VCaP (cell line): ENCODE measurements at regions not wholly inside any gene's neighbourhood (a gene's known extent, or its start where the extent isn't known, plus 50 kb on each side); places are given as distances from the start of the nearest gene placed in this dataset.

Source experiments
- H3K27ac ChIP-seq: fragments of 450-650 bp; 2 replicates; pipeline ENCODE4 v1.5.1; 2017
- TF ChIP-seq, protein P1 (sequence below): fragments of 450-650 bp; conservative IDR thresholded peaks from 2 replicates; pipeline ENCODE4 v1.5.1; 2017; ENCODE audit warnings: mild to moderate bottlenecking, moderate library complexity

DNA sequence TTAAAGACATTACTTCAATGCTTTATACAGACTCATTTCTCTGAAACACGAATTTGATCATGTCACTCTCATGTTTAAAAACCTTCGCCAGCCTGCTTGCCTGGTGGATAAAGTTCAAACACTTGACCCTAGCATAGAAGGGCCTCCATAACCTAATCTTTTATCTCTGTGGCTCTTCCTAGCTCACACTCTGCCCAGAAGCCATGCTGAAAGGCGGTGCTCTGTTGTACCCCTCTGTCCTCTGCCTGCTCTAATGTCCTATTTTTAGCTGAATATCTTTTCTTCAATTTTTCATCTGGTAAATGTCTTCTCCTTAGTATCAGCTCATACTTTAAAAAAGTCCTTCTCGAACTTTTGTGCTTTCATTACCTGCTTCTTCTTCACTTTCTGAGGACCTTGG lies 302.6 kb upstream of the BOD1L1 start:
- TF ChIP-seq, protein P1, sequence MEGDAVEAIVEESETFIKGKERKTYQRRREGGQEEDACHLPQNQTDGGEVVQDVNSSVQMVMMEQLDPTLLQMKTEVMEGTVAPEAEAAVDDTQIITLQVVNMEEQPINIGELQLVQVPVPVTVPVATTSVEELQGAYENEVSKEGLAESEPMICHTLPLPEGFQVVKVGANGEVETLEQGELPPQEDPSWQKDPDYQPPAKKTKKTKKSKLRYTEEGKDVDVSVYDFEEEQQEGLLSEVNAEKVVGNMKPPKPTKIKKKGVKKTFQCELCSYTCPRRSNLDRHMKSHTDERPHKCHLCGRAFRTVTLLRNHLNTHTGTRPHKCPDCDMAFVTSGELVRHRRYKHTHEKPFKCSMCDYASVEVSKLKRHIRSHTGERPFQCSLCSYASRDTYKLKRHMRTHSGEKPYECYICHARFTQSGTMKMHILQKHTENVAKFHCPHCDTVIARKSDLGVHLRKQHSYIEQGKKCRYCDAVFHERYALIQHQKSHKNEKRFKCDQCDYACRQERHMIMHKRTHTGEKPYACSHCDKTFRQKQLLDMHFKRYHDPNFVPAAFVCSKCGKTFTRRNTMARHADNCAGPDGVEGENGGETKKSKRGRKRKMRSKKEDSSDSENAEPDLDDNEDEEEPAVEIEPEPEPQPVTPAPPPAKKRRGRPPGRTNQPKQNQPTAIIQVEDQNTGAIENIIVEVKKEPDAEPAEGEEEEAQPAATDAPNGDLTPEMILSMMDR: no peak
- H3K27ac ChIP-seq: no peak overlapping the region

DNA sequence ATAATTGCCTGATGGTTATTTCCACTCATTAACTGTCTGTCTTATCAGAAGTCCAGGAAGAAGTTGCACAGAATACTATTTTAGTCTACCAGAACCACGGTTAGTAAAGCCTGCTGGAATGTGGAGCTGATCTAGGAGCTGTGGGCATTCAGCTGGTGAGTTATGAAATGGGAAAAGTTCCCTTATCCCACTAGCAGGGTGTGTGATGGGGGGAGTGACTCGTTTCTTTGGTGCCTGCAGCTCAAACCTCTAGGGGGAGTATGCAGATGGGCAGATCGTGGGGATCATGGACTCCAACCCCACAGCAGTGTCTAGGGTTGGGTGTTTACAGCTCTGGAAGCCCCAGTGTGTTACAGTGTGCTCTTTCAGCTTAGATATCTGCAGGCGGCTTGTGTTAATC lies 305.7 kb upstream of the BOD1L1 start:
- no peak overlapping the region for H3K27ac ChIP-seq
- TF ChIP-seq, protein P1: no peak

DNA sequence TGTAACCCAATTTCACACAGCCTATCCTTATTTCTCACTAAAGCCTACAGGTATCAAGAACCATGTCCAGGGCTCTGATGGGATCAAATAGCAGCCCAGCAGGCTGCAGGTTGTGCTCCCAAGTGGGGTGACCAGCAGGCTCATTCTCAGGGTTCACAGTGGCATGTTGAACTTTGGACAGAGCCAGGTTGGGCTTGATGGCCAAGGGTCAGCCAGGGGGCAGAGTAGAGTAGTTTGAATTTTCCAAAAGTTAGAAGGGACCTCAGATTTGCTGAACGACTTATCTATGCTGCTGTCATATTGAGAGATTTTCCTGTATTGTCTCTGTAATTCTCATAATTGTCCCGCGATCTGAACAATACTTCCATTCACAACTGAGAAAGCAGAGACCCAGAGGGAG lies 310.8 kb upstream of the BOD1L1 start:
- TF ChIP-seq, protein P1: no peak
- no peak overlapping the region for H3K27ac ChIP-seq

DNA sequence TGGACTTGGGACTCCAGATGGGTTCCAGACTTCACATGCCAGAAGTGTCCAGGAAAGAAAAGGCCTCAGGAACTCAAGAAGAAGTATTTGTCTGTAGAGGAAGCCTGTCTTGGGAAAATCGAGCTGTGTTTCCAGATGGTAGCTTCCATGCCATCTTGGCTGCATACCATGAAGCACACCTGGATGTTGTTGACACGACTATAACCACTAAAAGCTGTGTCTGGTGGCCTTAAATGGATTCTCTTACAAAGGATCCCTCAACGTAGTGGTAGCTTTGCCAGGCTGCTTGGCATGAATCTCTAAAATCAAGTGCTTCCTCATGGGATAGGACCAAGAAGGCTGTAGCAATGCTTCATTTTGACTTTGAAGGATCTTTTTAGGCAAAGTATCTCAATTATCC lies 313.4 kb upstream of the BOD1L1 start:
- no peak overlapping the region for H3K27ac ChIP-seq
- TF ChIP-seq, protein P1: no peak

DNA sequence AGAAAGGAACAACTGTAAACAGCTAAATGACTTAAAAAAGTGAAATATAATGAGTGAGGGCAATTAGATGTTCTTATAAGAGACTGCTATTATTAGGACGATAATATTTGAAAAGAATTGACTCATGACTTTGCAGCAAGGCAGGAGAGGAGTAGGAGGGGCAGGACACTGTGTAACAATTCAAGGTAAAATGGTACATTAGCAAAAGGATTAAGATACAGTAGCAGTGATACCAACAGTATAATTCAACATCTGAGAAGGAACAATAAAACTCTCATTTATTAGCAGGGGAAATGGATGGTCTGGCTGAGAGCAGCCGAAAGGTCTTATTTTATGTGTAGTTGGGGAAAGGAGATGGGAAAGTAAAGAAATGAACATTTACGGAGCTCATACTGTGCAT lies 315.5 kb upstream of the BOD1L1 start:
- TF ChIP-seq, protein P1: no peak
- H3K27ac ChIP-seq: no peak overlapping the region

DNA sequence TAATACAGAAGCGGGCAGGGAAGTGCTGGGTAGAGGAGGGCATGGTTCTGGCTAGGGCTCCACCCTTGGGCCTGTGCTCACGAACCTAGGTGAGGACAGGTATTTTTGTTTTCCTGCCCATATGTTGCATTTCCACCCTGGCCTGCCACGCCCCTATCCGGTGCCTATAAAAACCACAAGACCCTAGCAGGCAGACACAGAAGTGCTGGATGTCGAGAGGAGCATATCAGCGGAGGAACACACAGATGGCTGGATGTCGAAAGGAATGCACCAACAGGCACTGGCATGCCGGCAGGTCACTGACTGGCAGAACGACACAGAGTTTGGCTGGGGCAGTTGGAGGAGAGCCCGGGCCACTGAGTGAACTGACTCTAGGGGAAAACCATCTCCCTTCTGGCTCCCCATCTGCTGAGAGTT lies 316.6 kb upstream of the BOD1L1 start:
- TF ChIP-seq, protein P1: no peak
- H3K27ac ChIP-seq: no peak overlapping the region

DNA sequence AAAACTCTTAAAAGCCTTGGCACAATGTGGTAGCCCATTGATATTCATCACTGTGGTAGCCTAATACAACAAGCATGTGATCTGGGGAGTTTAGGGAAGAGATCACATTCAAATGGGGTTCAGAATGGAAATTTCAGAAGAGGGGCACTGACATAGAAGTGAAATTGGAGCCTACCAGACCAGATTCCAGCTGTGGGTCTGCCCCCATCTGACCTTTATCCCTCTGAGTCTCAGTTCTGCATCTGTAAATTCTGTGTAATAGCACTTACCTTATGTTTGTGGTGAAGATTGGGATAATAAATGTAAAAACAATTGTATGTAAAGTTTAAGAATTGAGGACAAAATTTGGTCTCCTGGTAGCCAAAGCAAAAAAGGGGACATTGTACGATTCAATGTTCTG lies 320.4 kb upstream of the BOD1L1 start:
- H3K27ac ChIP-seq: no peak overlapping the region
- TF ChIP-seq, protein P1: no peak

DNA sequence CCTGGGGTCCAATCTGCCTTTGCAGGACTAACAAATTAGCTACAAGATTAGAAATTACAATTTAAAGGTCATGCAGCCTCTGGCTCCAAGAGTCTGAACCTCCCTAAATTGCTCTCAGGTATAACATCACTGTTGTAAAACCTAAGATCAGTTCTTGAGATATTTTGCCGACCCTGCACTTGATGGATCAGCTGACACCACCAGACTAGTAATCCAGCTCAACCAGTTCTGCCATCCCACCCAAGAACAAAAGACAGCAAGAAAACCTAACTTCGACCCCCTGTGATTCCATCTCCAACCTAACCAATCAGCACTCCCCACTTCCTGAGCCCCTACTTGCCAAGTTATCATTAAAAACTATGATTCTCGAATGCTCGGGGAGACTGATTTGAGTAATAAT lies 323.0 kb upstream of the BOD1L1 start:
- TF ChIP-seq, protein P1: no peak

More for the DNA sequence above, 323.0 kb upstream of the BOD1L1 start:
- H3K27ac ChIP-seq: no peak overlapping the region
